GM12873 (cell line): ENCODE measurements at regions not wholly inside any gene's neighbourhood (a gene's known extent, or its start where the extent isn't known, plus 50 kb on each side); places are given as distances from the start of the nearest gene placed in this dataset.

Source experiments
- CTCF ChIP-seq: IDR thresholded peaks from 2 replicates; pipeline ENCODE4 v1.5.1; 2012; ENCODE audit warnings: low read depth, mild to moderate bottlenecking, moderate library complexity, low read length, control low read depth; ENCODE audit not compliant: insufficient read depth; ENCODE audit errors: missing control alignments

- TF ChIP-seq CTCF: no peak
Observed at GRCh38 chr10:52491246-52491995, 177.3 kb downstream of the DKK1 start.

GRCh38 chr10:52499281-52499680, 185.2 kb downstream of the DKK1 start:
- no peak for TF ChIP-seq CTCF

- TF ChIP-seq CTCF: no peak
Observed at GRCh38 chr10:52500476-52500875, 186.4 kb downstream of the DKK1 start.

DNA sequence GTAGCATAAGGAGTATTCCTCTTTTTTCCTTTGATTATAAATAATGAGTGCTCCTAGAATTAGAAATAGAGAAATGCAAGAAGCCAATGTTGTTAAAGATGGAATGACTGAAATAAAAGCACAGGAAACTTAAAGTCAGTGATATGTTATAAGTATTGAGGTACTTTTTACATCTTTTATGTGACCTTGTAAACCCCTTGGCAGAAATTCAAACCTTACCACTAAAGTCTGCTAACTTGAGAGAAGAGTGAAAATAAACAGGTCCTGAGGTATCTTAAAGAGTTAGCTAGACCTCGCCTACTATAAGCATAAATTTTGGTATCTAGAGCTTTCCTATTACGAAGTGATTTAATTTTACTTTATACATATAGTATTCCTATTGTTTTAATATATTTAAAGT, 188.2 kb downstream of the DKK1 start:
- TF ChIP-seq CTCF: no peak

- no peak for TF ChIP-seq CTCF
Observed at GRCh38 chr10:52514481-52514880, 200.4 kb downstream of the DKK1 start.

GRCh38 chr10:52517012-52517411, 202.9 kb downstream of the DKK1 start:
- TF ChIP-seq CTCF: no peak

- no peak for TF ChIP-seq CTCF
Observed at GRCh38 chr10:52523696-52524095, 209.6 kb downstream of the DKK1 start.
